Medulla oblongata (tissue), 1 donor: ENCODE measurements at regions not wholly inside any gene's neighbourhood (a gene's known extent, or its start where the extent isn't known, plus 50 kb on each side); places are given as distances from the start of the nearest gene placed in this dataset.
A peak's percentile ranks its signal among the peaks of the same experiment; 100 is the strongest.

Source experiments
- DNase-seq: peaks from one replicate; pipeline ENCODE4 v3.0.0-alpha.2; 2015; ENCODE audit errors: extremely low spot score

- DNase-seq = no peak
Observed at GRCh38 chr1:222290866-222291265, 257.0 kb downstream of the HHIPL2 start.

- DNase-seq = no peak
Observed at GRCh38 chr1:222288053-222288452, 259.9 kb downstream of the HHIPL2 start.

GRCh38 chr1:222286011-222286410 is 261.9 kb downstream of the HHIPL2 start:
- DNase-seq = no peak

- DNase-seq = peak; percentile 12
Observed at GRCh38 chr1:222285526-222285925, 262.4 kb downstream of the HHIPL2 start.

GRCh38 chr1:222284466-222284865 is 263.4 kb downstream of the HHIPL2 start:
- no peak for DNase-seq

- no peak for DNase-seq
Observed at GRCh38 chr1:222283147-222283768, 264.6 kb downstream of the HHIPL2 start.

- no peak for DNase-seq
Observed at GRCh38 chr1:222279591-222279990, 268.3 kb downstream of the HHIPL2 start.

GRCh38 chr1:222278501-222278900 is 269.4 kb downstream of the HHIPL2 start:
- no peak for DNase-seq

GRCh38 chr1:222275729-222276465 is 272.0 kb downstream of the HHIPL2 start:
- DNase-seq = no peak

- DNase-seq = no peak
Observed at GRCh38 chr1:222275001-222275728, 272.7 kb downstream of the HHIPL2 start.

- DNase-seq = no peak
Observed at GRCh38 chr1:222266223-222267196, 281.4 kb downstream of the HHIPL2 start.

GRCh38 chr1:222263791-222264190 is 284.1 kb downstream of the HHIPL2 start:
- no peak for DNase-seq

- no peak for DNase-seq
Observed at GRCh38 chr1:222257027-222257426, 290.9 kb downstream of the HHIPL2 start.

- DNase-seq = no peak
Observed at GRCh38 chr1:222256058-222256457, 291.8 kb downstream of the HHIPL2 start.

- no peak for DNase-seq
Observed at GRCh38 chr1:222252788-222253187, 295.1 kb downstream of the HHIPL2 start.

- DNase-seq = no peak
Observed at GRCh38 chr1:222251847-222252246, 296.1 kb downstream of the HHIPL2 start.

- no peak for DNase-seq
Observed at GRCh38 chr1:222250376-222250775, 297.5 kb downstream of the HHIPL2 start.

GRCh38 chr1:222247811-222248310 is 300.0 kb downstream of the HHIPL2 start:
- DNase-seq = no peak

- no peak for DNase-seq
Observed at GRCh38 chr1:222247081-222247480, 300.8 kb downstream of the HHIPL2 start.

GRCh38 chr1:222243902-222244301 is 304.0 kb downstream of the HHIPL2 start:
- DNase-seq = no peak

GRCh38 chr1:222242492-222242891 is 305.4 kb downstream of the HHIPL2 start:
- DNase-seq = no peak
